ENCODE measurements at regions not wholly inside any gene's neighbourhood (a gene's known extent, or its start where the extent isn't known, plus 50 kb on each side); places are given as distances from the start of the nearest gene placed in this dataset.
"Not testable (repeated sequence)": the region's sequence is repeated elsewhere in the genome, so short reads cannot be mapped to it uniquely, and the experiment has no call there.

GRCh38 chr16:17936766-17937402, 399.7 kb downstream of the NPIPA8 start:
- no peak for DNase-seq

- no peak for DNase-seq
Measured at GRCh38 chr16:17930280-17930679, 406.3 kb downstream of the NPIPA8 start.

GRCh38 chr16:17926866-17927399, 409.6 kb downstream of the NPIPA8 start:
- no peak for DNase-seq

GRCh38 chr16:17926461-17926860, 410.1 kb downstream of the NPIPA8 start:
- DNase-seq = no peak

GRCh38 chr16:17925761-17926160, 410.8 kb downstream of the NPIPA8 start:
- no peak for DNase-seq

- no peak for DNase-seq
Measured at GRCh38 chr16:17921357-17921978, 415.1 kb downstream of the NPIPA8 start.

GRCh38 chr16:17917316-17918019, 419.1 kb downstream of the NPIPA8 start:
- no peak for DNase-seq

GRCh38 chr16:17915791-17916190, 420.7 kb downstream of the NPIPA8 start:
- no peak for DNase-seq

- DNase-seq = no peak
Measured at GRCh38 chr16:17914168-17914567, 422.4 kb downstream of the NPIPA8 start.

GRCh38 chr16:17911578-17911977, 425.0 kb downstream of the NPIPA8 start:
- not testable (repeated sequence) for DNase-seq

GRCh38 chr16:17906626-17907025, 429.9 kb downstream of the NPIPA8 start:
- not testable (repeated sequence) for DNase-seq

- DNase-seq = no peak
Measured at GRCh38 chr16:17901309-17901708, 430.5 kb upstream of the XYLT1 start.

- DNase-seq = no peak
Measured at GRCh38 chr16:17899141-17899540, 428.4 kb upstream of the XYLT1 start.

- no peak for DNase-seq
Measured at GRCh38 chr16:17887963-17888362, 417.2 kb upstream of the XYLT1 start.

GRCh38 chr16:17885659-17886207, 415.0 kb upstream of the XYLT1 start:
- no peak for DNase-seq

GRCh38 chr16:17877821-17878360, 407.1 kb upstream of the XYLT1 start:
- DNase-seq = no peak

GRCh38 chr16:17866996-17867395, 396.2 kb upstream of the XYLT1 start:
- DNase-seq = no peak

- no peak for DNase-seq
Measured at GRCh38 chr16:17861981-17862479, 391.3 kb upstream of the XYLT1 start.

GRCh38 chr16:17858061-17858460, 387.3 kb upstream of the XYLT1 start:
- no peak for DNase-seq

- DNase-seq = no peak
Measured at GRCh38 chr16:17853958-17854357, 383.2 kb upstream of the XYLT1 start.

GRCh38 chr16:17852977-17853702, 382.4 kb upstream of the XYLT1 start:
- no peak for DNase-seq

- no peak for DNase-seq
Measured at GRCh38 chr16:17850581-17851250, 380.0 kb upstream of the XYLT1 start.

Measured in right forelimb (tissue), 1 donor.